Stomach smooth muscle (tissue), 2 donors: ENCODE measurements at regions not wholly inside any gene's neighbourhood (a gene's known extent, or its start where the extent isn't known, plus 50 kb on each side); places are given as distances from the start of the nearest gene placed in this dataset.

Experiments used
- H3K27ac ChIP-seq: one replicate; pipeline ENCODE4 v1.7.0; 2013; ENCODE audit warnings: mild to moderate bottlenecking, low read length, inconsistent platforms
- H3K27me3 ChIP-seq, 2 donors: one replicate each; pipeline ENCODE4 v1.7.0; 2013; ENCODE audit warnings: low read length in 2 of 2; ENCODE audit not compliant: insufficient read depth in 2 of 2, control insufficient read depth in 1 of 2
- H3K36me3 ChIP-seq, 2 donors: one replicate each; pipeline ENCODE4 v1.7.0; 2013; ENCODE audit warnings: low read length in 2 of 2; ENCODE audit not compliant: control insufficient read depth in 2 of 2, insufficient read depth in 2 of 2
- H3K4me1 ChIP-seq: one replicate; pipeline ENCODE4 v1.7.0; 2013; ENCODE audit warnings: low read length; ENCODE audit not compliant: control insufficient read depth, insufficient read depth
- H3K4me3 ChIP-seq, 2 donors: one replicate each; pipeline ENCODE4 v1.7.0; 2013; ENCODE audit warnings: low read length in 2 of 2
- H3K9ac ChIP-seq, 2 donors: one replicate each; pipeline ENCODE4 v1.7.0; 2013; ENCODE audit warnings: low read length in 2 of 2, mild to moderate bottlenecking in 1 of 2
- H3K9me3 ChIP-seq, 2 donors: one replicate each; pipeline ENCODE4 v1.7.0; 2013; ENCODE audit warnings: low read length in 2 of 2; ENCODE audit not compliant: control insufficient read depth in 2 of 2
- donor health status: healthy.
- donor health status: Pancreatic carcinoma.

DNA sequence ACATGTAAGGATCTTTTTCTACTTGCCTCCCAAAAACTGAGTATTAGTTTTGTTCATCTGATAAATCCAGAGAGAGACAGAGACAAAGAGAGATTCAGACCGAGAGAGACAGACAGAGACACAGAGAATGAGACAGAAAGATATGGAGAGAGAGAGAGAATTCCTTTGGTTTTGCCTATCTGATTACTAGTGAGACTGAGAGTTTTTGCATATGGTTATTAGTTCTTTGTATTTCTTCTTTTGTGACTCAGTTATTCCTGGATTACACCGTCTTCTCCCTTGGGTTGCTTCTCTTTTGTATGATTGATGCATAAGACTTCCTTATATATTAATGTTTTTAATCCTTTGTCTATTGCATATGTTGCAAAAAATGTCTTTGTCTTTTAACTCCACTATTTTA is 91.2 kb upstream of the SPATA31C2 start:
- no peaks in the 10 kb centered on the region for H3K9me3 ChIP-seq
- H3K4me1 ChIP-seq = no peaks in the 10 kb centered on the region
- no peak overlapping the region for H3K9ac ChIP-seq
- H3K4me3 ChIP-seq = no peak overlapping the region
- no peaks in the 10 kb centered on the region for H3K27me3 ChIP-seq
- no peaks in the 10 kb centered on the region for H3K36me3 ChIP-seq
- H3K27ac ChIP-seq = no peak overlapping the region

DNA sequence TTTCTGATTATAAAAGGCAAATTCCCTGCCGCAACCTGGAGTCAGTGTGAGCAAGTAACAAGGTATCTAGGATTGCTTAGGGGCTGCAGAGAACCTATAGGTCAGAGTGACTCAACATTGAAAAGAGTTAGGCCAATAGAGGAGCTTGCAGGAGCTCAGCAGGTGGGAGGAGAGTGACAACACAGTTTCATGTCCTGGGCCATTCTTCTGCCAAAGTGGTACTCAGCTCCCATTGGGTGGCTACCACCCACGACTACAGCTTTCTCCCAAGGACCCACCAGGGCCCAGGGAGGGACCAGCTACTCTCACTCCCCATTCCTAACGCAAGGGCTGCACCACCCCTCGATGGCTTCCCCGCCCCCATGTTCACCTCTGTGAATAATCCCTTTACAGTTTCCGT is 86.7 kb upstream of the SPATA31C2 start:
- Histone ChIP-seq H3K36me3 (no peaks in the 10 kb centered on the region), H3K27ac (no peak overlapping the region), H3K9me3 (no peaks in the 10 kb centered on the region), H3K9ac (no peak overlapping the region), H3K4me1 (no peaks in the 10 kb centered on the region), H3K4me3 (no peak overlapping the region), H3K27me3 (no peaks in the 10 kb centered on the region)

DNA sequence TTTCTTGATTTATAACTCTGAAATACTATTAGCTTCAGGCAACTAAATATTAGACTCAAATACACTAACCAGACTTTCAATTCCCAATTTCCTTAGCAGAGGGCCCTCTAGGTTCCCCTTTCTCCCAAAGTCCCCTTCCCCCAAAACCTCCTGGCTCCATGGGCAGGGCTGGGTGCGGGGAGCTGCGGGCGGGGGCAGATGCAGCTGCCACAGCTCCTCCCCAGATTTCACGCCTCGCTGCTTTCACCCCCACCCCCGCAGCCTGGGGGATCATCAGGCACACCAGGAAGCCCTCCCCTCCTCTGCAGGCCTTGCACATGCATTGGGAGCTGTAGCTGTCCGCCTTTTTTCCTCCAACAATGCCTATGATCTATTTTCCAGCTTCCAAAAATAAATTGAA is 82.8 kb upstream of the SPATA31C2 start:
- Histone ChIP-seq H3K9me3 (no peaks in the 10 kb centered on the region), H3K4me1 (no peaks in the 10 kb centered on the region), H3K4me3 (no peak overlapping the region), H3K27ac (no peak overlapping the region), H3K9ac (no peak overlapping the region), H3K27me3 (no peaks in the 10 kb centered on the region), H3K36me3 (no peaks in the 10 kb centered on the region)

DNA sequence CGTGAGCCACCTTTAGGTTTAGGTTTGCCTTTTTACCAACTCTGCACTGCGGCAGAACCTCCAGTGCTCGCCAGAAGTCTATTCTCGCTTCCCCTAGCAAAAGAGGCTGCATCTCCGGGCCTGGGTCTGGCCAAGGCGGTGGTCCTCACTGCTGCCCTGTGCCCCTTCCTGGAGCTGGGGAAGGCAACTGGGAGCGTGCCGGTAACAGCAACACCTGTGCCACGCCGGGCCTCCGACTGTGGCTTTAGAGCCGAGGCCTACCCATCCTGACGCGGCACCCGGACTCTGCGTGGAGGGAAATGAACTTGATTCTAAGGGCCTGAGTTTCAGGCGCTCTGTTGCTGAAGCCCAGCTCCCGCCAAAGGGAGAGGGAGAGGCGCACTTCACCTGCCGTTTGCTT is 82.4 kb upstream of the SPATA31C2 start:
- Histone ChIP-seq H3K36me3 (no peaks in the 10 kb centered on the region), H3K27me3 (no peaks in the 10 kb centered on the region), H3K4me3 (no peak overlapping the region), H3K27ac (no peak overlapping the region), H3K9ac (no peak overlapping the region), H3K9me3 (no peaks in the 10 kb centered on the region), H3K4me1 (no peaks in the 10 kb centered on the region)

DNA sequence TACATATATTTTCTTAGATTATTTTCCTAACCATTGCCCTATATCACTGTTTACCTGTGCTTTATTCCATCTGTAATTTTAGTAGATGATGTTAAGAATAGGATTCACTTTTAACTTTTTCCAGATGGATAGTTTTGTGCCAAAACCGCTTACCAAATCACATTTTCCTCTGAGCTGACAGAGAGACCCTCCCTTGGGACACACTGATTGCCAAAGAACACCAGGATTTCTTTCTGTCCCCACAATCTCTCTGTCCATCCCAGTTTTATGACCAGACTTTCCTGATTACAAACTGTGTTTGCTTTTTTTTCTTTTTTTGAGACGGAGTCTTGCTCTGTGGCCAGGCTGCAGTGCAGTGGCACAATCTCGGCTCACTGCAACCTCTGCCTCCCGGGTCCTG is 81.3 kb upstream of the SPATA31C2 start:
- H3K9ac ChIP-seq = no peak overlapping the region
- H3K4me3 ChIP-seq = no peak overlapping the region
- no peaks in the 10 kb centered on the region for H3K36me3 ChIP-seq
- H3K27me3 ChIP-seq = no peaks in the 10 kb centered on the region
- no peak overlapping the region for H3K27ac ChIP-seq
- no peaks in the 10 kb centered on the region for H3K9me3 ChIP-seq
- no peaks in the 10 kb centered on the region for H3K4me1 ChIP-seq

DNA sequence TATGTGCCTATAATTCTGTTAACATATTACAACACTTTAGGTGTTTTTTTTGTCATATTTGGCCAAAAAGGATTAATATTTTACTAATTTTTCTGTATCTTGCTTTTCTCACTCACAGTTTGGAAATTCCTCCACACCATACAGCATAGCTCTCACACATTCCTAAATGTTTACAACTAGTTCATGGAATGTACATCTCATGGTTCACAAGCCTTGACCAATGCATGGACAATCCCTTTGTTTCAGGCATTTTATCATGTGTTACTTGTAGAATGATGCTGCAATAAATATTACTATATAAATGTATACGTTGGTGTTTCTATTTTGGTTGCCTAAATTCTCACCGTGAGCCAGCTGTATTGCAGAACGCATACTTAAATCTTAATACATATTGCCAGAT is 80.5 kb upstream of the SPATA31C2 start:
- Histone ChIP-seq H3K4me1 (no peaks in the 10 kb centered on the region), H3K4me3 (no peak overlapping the region), H3K9ac (no peak overlapping the region), H3K27ac (no peak overlapping the region), H3K27me3 (no peaks in the 10 kb centered on the region), H3K9me3 (no peaks in the 10 kb centered on the region), H3K36me3 (no peaks in the 10 kb centered on the region)

DNA sequence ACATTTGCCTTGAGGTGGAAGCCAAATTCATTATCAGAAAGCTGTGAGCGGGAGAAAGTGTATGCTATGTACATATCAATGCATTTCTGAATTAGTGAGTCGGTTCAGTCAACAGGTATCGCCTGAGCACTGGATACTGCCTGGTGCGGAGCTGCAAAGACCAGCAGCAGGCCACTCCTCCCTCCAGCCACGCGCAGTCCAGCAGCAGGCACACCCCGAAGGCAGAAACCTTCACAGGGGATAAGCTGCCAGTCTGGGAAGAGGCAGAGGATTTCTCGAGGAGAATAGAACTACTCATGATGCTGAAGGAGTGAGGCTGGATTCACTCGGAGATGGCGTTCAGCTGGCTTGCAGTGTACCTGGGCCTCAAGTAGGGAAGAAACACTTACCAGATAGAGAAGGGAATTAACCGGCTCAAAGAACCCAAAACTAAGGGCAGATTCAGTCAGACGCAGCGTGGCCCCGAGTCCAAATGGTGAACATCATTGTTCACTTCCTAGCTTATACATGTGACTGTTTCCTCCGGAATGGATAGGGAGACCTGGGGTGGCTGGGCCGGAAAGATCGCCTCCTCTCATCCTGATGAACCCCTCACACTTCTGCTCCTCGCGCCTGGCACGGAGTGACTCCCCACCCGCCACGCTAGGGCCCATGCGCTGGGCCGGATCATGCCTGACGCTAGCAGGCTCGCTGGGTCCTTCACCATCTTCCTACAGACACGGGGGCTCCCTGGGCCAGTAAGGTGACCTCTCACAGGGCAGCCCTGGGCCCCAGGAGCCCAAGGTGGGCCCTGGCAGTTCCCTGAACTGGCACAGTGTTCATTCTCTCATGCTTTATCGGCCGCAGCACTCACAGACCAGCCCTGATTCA is 78.1 kb upstream of the SPATA31C2 start:
- Histone ChIP-seq H3K36me3 (no peaks in the 10 kb centered on the region), H3K9ac (no peak overlapping the region), H3K27ac (no peak overlapping the region), H3K27me3 (no peaks in the 10 kb centered on the region), H3K9me3 (no peaks in the 10 kb centered on the region), H3K4me3 (no peak overlapping the region), H3K4me1 (no peaks in the 10 kb centered on the region)

DNA sequence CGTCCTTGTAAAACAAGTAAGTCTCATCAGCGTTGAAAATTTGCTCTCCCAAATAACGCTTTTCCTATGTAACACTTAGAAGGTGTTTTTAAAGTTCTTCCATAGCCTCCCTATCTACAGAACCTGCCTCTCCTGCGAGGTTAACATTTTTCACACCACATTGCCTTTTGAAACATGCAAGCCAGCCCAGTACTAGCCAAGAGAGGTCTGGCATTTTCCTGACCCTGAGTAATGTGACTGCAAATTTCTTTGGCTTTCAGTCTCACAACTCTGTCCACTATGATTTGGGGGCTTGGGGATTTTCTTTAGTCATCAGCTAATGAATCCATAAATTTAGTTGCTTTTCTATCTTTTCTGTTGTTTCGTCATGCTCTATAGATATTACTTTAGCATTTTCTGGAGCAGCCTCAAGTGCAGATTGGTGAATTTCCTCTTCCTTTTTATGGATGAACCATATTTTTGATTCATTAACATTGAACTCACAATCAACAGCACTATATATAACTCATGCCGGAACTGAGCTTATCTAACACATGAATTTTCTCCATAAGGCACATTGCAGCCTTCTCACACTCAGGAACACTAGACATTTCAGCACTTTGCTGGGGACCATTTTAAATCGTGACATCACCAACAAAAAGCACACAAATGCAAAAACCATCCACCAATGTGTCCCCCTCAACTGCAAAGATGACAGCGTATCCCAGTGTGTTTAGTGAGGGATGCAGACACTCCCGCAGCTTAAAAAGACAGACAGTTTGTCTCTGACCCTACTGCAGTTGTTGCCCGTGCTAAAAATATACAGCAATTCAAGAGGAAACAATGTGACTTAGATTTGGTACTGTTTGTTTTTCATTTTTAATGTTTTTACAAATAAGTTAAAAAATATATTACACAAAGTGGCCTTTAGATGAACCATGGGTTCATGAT is 77.2 kb upstream of the SPATA31C2 start:
- no peak overlapping the region for H3K4me3 ChIP-seq
- H3K27ac ChIP-seq = no peak overlapping the region
- no peaks in the 10 kb centered on the region for H3K4me1 ChIP-seq
- no peaks in the 10 kb centered on the region for H3K9me3 ChIP-seq
- H3K9ac ChIP-seq = no peak overlapping the region
- H3K36me3 ChIP-seq = no peaks in the 10 kb centered on the region
- no peaks in the 10 kb centered on the region for H3K27me3 ChIP-seq

DNA sequence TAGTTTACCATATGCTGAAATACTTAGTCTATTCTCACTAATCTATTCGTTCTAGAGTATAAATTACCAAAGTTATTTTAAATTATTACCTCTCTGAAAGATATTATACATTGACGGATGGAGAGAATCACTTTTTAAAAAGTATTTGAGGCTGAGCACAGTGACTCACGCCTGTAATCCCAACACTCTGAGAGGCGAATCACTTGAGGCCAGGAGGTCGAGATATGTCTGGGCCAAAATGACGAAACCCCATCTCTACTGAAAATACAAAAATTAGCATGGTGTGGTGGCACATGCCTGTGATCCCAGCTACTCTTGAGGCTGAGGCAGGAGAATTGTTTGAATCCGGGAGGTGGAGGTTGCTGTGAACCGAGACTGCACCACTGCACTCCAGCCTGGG is 64.0 kb upstream of the SPATA31C2 start:
- H3K36me3 ChIP-seq = no peaks in the 10 kb centered on the region
- no peak overlapping the region for H3K4me3 ChIP-seq
- H3K27ac ChIP-seq = no peak overlapping the region
- peaks cover 3% of the 10 kb centered on the region for H3K4me1 ChIP-seq
- no peaks in the 10 kb centered on the region for H3K27me3 ChIP-seq
- no peaks in the 10 kb centered on the region for H3K9me3 ChIP-seq
- H3K9ac ChIP-seq = no peak overlapping the region

DNA sequence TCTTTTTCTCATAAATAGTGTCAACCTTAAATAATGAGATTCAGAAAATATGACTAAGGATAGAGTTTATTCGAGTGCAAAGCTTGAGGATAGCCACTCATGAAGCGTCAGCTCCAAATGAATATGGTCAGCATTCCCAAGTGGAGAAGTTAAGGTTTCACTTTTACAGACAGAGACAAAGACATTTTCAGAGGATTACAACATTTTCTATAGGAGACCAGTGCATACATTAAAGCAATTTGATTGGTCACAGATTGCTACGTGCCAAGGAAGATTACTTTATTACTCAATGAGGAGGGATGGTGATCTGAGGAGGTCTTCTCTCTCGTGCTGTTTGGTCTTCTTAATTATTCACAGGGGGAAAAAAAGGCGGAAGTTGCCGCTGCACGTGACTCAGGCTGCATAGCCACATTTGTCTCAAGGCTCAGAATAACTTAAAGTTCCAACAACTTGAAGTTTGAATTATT is 60.1 kb upstream of the SPATA31C2 start:
- peak overlapping the region; percentile 37 for H3K27ac ChIP-seq
- peak overlapping the region; percentile 41 to 59 for H3K4me3 ChIP-seq
- no peaks in the 10 kb centered on the region for H3K9me3 ChIP-seq
- H3K36me3 ChIP-seq = no peaks in the 10 kb centered on the region
- H3K27me3 ChIP-seq = no peaks in the 10 kb centered on the region
- H3K9ac ChIP-seq = peak overlapping the region in 1 of 2 donors; percentile 29
- peaks cover 3% of the 10 kb centered on the region for H3K4me1 ChIP-seq
